ENCODE measurements at regions not wholly inside any gene's neighbourhood (a gene's known extent, or its start where the extent isn't known, plus 50 kb on each side); places are given as distances from the start of the nearest gene placed in this dataset.

DNA sequence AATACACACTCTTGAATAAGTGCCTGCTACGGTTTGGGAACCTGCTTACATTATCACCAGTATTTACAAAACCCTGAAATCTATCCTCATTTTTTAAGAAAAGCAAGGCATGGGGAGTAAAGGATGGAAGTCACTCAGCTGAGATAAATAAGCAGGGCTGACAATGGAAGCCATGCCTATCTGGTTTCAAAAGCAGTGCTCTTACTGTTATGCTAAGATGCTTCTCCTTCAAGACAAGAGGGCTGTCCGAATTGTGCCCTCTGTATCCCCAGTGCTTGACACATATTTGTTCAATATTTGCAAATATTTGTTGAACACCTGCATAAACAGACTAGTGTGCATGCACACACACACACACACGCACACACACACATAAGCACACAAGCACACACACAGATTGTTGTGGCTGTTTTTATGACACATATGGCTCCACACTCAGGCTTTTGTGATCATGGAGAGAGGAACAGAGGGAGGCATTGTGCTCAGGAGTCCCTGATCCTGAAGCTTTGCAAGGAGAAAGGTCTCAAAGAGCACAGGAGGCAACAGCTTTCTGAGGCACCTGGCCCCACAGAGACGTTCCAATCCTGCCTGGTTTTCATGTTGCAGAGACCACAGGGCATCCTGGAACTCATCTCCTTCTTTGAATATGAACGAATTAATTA is 401.6 kb upstream of the CDH11 start:
- TF ChIP-seq, protein P1, sequence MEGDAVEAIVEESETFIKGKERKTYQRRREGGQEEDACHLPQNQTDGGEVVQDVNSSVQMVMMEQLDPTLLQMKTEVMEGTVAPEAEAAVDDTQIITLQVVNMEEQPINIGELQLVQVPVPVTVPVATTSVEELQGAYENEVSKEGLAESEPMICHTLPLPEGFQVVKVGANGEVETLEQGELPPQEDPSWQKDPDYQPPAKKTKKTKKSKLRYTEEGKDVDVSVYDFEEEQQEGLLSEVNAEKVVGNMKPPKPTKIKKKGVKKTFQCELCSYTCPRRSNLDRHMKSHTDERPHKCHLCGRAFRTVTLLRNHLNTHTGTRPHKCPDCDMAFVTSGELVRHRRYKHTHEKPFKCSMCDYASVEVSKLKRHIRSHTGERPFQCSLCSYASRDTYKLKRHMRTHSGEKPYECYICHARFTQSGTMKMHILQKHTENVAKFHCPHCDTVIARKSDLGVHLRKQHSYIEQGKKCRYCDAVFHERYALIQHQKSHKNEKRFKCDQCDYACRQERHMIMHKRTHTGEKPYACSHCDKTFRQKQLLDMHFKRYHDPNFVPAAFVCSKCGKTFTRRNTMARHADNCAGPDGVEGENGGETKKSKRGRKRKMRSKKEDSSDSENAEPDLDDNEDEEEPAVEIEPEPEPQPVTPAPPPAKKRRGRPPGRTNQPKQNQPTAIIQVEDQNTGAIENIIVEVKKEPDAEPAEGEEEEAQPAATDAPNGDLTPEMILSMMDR (IDR thresholded peaks at IDR 0.05; ENCODE audit: insufficient read depth, low read length): no peak
- no peak for TF ChIP-seq POLR2AphosphoS5 (IDR thresholded peaks at IDR 0.05; ENCODE audit: low read depth)
- no peak for TF ChIP-seq SPI1 (IDR thresholded peaks at IDR 0.05; ENCODE audit: borderline replicate concordance, low read depth)
- TF ChIP-seq GABPA (IDR thresholded peaks at IDR 0.05; ENCODE audit: low read depth): no peak
